ENCODE measurements at regions not wholly inside any gene's neighbourhood (a gene's known extent, or its start where the extent isn't known, plus 50 kb on each side); places are given as distances from the start of the nearest gene placed in this dataset.

DNA sequence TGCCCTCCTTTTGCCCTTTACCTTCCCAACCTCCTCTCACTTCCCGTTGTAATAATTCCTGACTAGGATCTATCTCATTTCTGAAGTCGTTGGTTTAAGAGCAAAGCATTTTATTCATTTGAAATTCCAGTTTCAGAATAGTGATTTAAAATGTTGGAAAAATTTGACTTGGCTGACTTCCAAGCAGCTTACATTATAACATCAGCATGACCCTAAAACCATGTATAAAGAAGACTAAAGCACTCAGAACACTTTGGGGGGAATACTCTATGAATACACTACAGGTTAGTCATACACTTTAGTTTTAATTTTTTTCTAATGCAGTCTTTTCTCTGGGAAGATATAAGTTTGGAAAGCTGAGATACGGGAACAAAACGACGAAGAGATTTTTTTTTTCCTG, 161.1 kb downstream of the BTG1 start:
- Histone ChIP-seq H3K9me3 (ENCODE audit: control insufficient read depth, low read length) (no peaks in the 10 kb centered on the region), H3K27ac (ENCODE audit: low read length) (no peak overlapping the region), H3K27me3 (ENCODE audit: control insufficient read depth, insufficient read depth) (no peaks in the 10 kb centered on the region), H3K4me1 (ENCODE audit: control insufficient read depth, insufficient read depth, low read length) (peaks cover 9% of the 10 kb centered on the region), H3K4me3 (ENCODE audit: low read length) (no peak overlapping the region)
- DNase-seq = no peak
- WGBS = 45% methylated on average over 5 of the region's 5 CpGs
- intact Hi-C loops (cut with DNase I) = loop anchor here in 1 of 4 donors (10.0 kb wide), 1 partner anchor 160 kb away; the partner anchor contains the start of gene BTG1
- ATAC-seq = no peak

DNA sequence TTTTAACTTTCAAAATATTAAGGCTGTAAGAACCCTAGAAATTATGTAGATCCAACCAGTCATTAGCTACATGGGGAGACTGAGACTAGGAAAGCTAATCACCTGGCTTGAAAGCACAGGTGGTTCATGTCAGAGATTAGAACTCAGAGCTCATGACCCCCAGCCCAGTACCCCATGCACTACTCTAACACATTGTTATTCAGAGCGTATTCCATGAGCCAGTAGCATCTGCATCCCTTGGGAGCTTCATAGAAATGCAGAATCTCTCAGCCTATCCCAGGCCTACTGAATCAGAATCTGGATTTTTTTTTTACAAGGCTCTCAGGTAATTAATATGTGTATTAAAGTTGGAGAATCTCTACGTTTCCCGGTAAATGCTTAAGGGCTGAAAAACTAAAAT, 161.7 kb downstream of the BTG1 start:
- WGBS = 82% methylated on average over 3 of the region's 3 CpGs
- intact Hi-C loops (cut with DNase I) = loop anchor here in 1 of 4 donors (10.0 kb wide), 1 partner anchor 161 kb away; the partner anchor contains the start of gene BTG1
- DNase-seq (no peak), ATAC-seq (no peak)
- no peaks in the 10 kb centered on the region for H3K9me3 ChIP-seq (ENCODE audit: control insufficient read depth, low read length)
- peaks cover 9% of the 10 kb centered on the region for H3K4me1 ChIP-seq (ENCODE audit: control insufficient read depth, insufficient read depth, low read length)
- no peak overlapping the region for H3K27ac ChIP-seq (ENCODE audit: low read length)
- H3K4me3 ChIP-seq (ENCODE audit: low read length) = no peak overlapping the region
- no peaks in the 10 kb centered on the region for H3K27me3 ChIP-seq (ENCODE audit: control insufficient read depth, insufficient read depth)

DNA sequence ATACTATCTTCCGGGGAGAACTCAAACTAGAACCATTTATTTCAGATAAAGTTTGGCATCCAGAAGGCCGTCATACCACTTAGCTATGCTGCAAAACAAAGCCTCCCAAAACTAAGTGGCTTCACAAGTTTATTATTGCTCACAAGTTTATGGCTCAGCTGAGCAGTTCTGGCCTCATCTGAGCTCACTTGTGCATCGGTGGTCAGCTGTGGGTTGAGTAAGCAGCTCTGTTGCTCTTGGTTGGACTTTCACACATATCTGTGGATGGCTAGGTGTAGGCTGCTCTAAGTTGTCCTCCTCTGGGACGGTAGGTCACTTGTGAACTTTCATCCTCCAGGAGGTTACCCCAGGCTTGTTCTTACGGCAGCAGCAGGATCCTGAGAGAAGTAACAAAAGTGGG, 162.7 kb downstream of the BTG1 start:
- H3K27me3 ChIP-seq (ENCODE audit: control insufficient read depth, insufficient read depth) = no peaks in the 10 kb centered on the region
- no peak overlapping the region for H3K4me3 ChIP-seq (ENCODE audit: low read length)
- H3K9me3 ChIP-seq (ENCODE audit: control insufficient read depth, low read length) = no peaks in the 10 kb centered on the region
- DNase-seq = no peak
- intact Hi-C loops (cut with DNase I) = loop anchor here in 1 of 4 donors (10.0 kb wide), 1 partner anchor 162 kb away; the partner anchor contains the start of gene BTG1
- 50% methylated on average over 5 of the region's 5 CpGs for WGBS
- H3K27ac ChIP-seq (ENCODE audit: low read length) = no peak overlapping the region
- H3K4me1 ChIP-seq (ENCODE audit: control insufficient read depth, insufficient read depth, low read length) = peaks cover 7% of the 10 kb centered on the region
- no peak for ATAC-seq

DNA sequence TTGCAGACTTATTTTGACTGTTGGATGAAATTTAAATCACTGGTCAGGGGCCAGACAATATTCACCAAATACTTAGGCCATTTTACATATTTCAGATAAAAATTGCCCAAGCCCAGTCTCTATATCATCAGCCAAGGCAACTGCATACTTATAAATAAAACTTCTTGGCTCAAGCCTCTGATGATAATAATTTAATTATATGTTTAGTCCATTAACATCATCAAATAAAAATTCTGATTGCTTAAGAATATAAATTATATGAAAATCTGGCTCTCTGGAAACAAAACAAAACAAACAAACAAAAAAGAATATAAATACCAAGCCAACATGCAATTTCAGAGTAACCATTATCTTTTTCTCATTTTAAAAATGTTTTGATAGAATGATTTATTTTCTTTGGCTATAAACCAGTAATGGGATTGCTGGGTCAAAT, 165.2 kb downstream of the BTG1 start:
- H3K4me1 ChIP-seq (ENCODE audit: control insufficient read depth, insufficient read depth, low read length) = peaks cover 2% of the 10 kb centered on the region
- H3K27ac ChIP-seq (ENCODE audit: low read length) = no peak overlapping the region
- no peaks in the 10 kb centered on the region for H3K27me3 ChIP-seq (ENCODE audit: control insufficient read depth, insufficient read depth)
- no peak overlapping the region for H3K4me3 ChIP-seq (ENCODE audit: low read length)
- DNase-seq = no peak
- ATAC-seq = peak in 1 of 2 donors; percentile 60
- intact Hi-C loops (cut with DNase I) = loop anchor here in 1 of 4 donors (10.0 kb wide), 1 partner anchor 164 kb away; the partner anchor contains the start of gene BTG1
- no peaks in the 10 kb centered on the region for H3K9me3 ChIP-seq (ENCODE audit: control insufficient read depth, low read length)

DNA sequence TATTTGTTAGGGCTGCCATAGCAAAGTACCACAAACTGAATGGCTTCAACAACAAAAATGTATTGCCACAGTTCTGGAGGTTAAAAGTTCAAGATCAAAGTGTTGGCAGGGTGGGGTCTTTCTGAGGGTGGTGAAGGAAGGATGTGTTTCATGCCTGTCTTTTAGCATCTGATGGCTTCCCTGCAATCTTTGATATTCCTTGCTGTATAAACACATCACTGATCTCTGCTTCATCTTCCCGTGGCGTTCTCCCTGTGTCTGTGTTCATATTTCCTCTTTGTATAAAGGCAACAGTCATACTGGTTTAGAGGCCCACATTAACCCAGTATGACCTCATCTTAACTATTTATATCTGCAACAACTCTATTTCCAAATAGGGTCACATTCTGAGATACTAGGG, 167.5 kb downstream of the BTG1 start:
- no peak for ATAC-seq
- 46% methylated on average over 2 of the region's 2 CpGs for WGBS
- H3K4me3 ChIP-seq (ENCODE audit: low read length) = no peak overlapping the region
- intact Hi-C loops (cut with DNase I) = no loop called here
- no peak for DNase-seq
- no peaks in the 10 kb centered on the region for H3K27me3 ChIP-seq (ENCODE audit: control insufficient read depth, insufficient read depth)
- no peaks in the 10 kb centered on the region for H3K9me3 ChIP-seq (ENCODE audit: control insufficient read depth, low read length)
- no peak overlapping the region for H3K27ac ChIP-seq (ENCODE audit: low read length)
- no peaks in the 10 kb centered on the region for H3K4me1 ChIP-seq (ENCODE audit: control insufficient read depth, insufficient read depth, low read length)

DNA sequence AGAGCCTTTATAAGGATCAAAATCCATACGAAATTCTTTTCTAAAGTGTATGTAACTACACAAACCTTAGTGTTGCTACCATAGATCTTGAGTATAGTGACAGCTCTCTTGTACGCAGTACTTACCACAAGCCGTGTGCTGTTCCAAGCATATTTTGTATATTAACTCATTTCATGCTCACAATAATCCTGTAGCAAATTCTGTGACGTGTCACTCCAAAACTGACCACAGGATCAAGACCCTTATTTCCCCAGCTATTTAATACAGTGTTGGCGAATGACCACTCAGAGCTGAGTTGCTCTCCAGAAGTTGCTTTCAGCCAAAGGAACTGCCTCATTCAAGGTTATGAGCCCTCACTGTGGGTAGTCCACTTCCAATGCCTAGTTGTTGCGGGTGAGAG, 169.8 kb downstream of the BTG1 start:
- no peaks in the 10 kb centered on the region for H3K9me3 ChIP-seq (ENCODE audit: control insufficient read depth, low read length)

DNA sequence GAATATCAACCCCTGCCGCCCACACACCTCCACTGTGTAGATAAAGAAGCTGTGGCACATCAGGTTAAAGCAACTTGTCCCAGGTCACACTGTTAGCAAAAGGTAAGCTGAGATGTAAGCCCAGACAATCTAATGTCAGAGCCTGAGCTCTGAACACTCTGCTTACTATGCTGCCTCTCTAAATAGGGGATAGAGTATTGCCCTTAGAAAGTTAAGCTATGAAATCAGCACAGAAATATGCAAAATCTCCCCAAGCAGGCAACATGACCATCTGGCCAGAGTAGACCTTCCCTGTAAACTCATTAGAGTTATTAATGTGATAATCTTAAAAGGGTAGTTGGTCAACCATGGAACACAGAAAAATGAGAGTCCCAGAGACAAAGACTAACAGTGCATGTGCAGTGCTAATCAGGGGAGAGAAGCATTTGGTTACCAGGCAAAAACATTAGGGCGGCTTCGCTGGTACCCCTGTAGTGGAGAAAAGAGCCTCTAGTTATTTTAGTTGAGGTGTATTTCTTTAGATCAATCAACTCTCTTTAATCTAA, 171.0 kb downstream of the BTG1 start:
- no peaks in the 10 kb centered on the region for H3K4me1 ChIP-seq (ENCODE audit: control insufficient read depth, insufficient read depth, low read length)
- no peak for ATAC-seq

More for the DNA sequence above, 169.8 kb downstream of the BTG1 start:
- intact Hi-C loops (cut with DNase I) = no loop called here
- DNase-seq = no peak
- H3K4me1 ChIP-seq (ENCODE audit: control insufficient read depth, insufficient read depth, low read length) = no peaks in the 10 kb centered on the region
- 95% methylated on average over 6 of the region's 6 CpGs for WGBS
- no peak overlapping the region for H3K4me3 ChIP-seq (ENCODE audit: low read length)
- no peak for ATAC-seq
- no peaks in the 10 kb centered on the region for H3K27me3 ChIP-seq (ENCODE audit: control insufficient read depth, insufficient read depth)
- H3K27ac ChIP-seq (ENCODE audit: low read length) = no peak overlapping the region

DNA sequence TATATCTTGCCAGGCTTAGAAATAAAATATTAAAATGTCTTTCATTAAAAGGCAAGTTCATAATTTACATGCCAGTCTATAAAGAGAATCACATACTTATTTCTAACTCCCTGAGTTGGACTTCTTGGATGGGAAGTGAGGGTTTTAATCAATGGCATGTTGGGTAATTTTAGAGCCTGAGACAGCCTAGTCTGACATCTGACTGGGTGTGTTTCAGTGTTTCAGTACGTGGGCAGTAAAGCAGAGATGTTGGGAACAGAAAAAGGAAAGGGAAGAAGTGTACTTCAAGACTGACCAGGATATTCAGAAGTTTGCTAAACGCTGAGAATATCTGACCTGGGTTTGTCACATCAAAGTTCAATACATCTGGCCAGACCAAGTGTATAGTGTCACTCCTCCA, 171.8 kb downstream of the BTG1 start:
- Histone ChIP-seq H3K9me3 (ENCODE audit: control insufficient read depth, low read length) (no peaks in the 10 kb centered on the region), H3K4me1 (ENCODE audit: control insufficient read depth, insufficient read depth, low read length) (no peaks in the 10 kb centered on the region), H3K27ac (ENCODE audit: low read length) (no peak overlapping the region), H3K27me3 (ENCODE audit: control insufficient read depth, insufficient read depth) (no peaks in the 10 kb centered on the region), H3K4me3 (ENCODE audit: low read length) (no peak overlapping the region)
- intact Hi-C loops (cut with DNase I) = no loop called here
- DNase-seq = no peak
- WGBS = 76% methylated on average over 2 of the region's 2 CpGs
- no peak for ATAC-seq

More for the DNA sequence above, 171.0 kb downstream of the BTG1 start:
- Histone ChIP-seq H3K9me3 (ENCODE audit: control insufficient read depth, low read length) (no peaks in the 10 kb centered on the region), H3K4me3 (ENCODE audit: low read length) (no peak overlapping the region), H3K27me3 (ENCODE audit: control insufficient read depth, insufficient read depth) (no peaks in the 10 kb centered on the region), H3K27ac (ENCODE audit: low read length) (no peak overlapping the region)
- DNase-seq = no peak
- WGBS = 93% methylated on average over 3 of the region's 3 CpGs
- intact Hi-C loops (cut with DNase I) = no loop called here

DNA sequence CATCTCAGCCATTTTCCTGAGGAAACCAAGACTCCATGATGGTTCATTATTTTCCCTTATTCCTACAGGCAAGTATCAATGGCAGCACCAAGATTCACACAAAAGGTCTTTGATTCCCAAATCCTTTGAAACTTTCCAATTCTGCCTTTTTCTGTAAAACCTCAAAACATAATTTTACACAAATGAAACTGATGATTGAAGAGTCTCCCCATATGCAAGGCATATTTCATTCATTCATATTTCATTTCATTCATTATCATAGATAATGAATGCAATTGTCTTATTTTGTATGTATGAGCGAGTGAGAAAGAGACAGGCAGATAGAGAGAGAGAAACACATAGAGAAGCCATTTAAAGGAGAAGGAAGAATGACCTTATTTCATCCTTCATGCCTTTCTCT, 172.8 kb downstream of the BTG1 start:
- H3K4me3 ChIP-seq (ENCODE audit: low read length) = no peak overlapping the region
- H3K9me3 ChIP-seq (ENCODE audit: control insufficient read depth, low read length) = no peaks in the 10 kb centered on the region
- no peaks in the 10 kb centered on the region for H3K27me3 ChIP-seq (ENCODE audit: control insufficient read depth, insufficient read depth)
- ATAC-seq (no peak), DNase-seq (no peak)
- no peak overlapping the region for H3K27ac ChIP-seq (ENCODE audit: low read length)
- H3K4me1 ChIP-seq (ENCODE audit: control insufficient read depth, insufficient read depth, low read length) = no peaks in the 10 kb centered on the region
- 98% methylated on average over 1 of the region's 1 CpG for WGBS
- intact Hi-C loops (cut with DNase I) = no loop called here

DNA sequence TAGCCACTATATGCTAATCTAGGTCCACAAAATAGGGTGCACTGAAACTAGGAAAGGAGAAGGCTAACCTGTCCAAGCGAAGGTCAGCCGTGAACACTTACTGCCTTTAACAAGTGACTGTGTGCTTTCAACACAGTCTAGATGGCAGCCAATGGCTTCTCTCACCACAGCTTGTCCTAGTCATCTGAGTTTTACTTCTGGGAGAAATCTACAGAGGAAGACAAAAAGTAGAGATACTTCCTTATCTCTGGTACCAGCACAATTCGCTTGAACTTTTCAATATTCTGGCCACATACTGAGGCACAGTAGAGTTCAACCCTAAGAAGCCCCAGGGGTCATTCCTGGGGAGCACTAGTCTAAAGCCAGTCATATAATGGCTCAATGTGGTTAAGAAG, 176.9 kb downstream of the BTG1 start:
- Histone ChIP-seq H3K27me3 (ENCODE audit: control insufficient read depth, insufficient read depth) (no peaks in the 10 kb centered on the region), H3K4me3 (ENCODE audit: low read length) (no peak overlapping the region), H3K9me3 (ENCODE audit: control insufficient read depth, low read length) (no peaks in the 10 kb centered on the region), H3K27ac (ENCODE audit: low read length) (no peak overlapping the region), H3K4me1 (ENCODE audit: control insufficient read depth, insufficient read depth, low read length) (no peaks in the 10 kb centered on the region)
- no peak for ATAC-seq
- intact Hi-C loops (cut with DNase I) = no loop called here
- WGBS = 79% methylated on average over 3 of the region's 3 CpGs
- no peak for DNase-seq

DNA sequence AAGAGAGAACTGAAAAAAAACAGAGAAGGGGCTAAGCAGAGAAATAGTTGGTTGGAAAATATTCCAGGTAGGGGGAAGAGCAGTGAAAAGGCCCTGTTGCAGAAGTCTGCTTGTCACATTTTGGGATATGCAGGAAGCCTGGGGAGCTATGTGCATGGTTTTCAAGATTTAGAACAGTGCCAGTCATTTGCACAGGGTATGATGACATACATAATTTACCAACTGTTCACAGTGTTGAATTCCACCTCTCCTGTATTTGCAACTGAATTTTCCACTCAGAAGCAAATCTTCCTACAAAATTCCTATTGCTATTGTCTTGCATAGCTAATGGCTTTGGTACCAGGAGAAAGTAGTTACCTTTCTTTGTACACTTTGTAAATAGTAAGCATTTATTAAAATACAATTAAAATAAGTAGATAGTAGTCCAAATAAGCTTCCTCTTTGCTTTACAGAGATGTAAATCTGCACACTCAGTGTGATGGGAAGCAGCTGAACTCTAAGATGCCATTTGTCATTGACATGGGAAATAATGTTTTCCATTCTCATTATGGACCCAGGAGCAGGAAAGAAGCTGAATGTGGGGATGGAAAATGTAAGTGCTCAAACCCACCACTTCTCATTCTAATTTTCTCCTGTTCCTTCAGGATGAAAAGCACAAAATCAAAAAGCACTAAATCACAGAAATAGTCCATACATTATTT, 177.4 kb downstream of the BTG1 start:
- Histone ChIP-seq H3K27me3 (ENCODE audit: control insufficient read depth, insufficient read depth) (no peaks in the 10 kb centered on the region), H3K4me1 (ENCODE audit: control insufficient read depth, insufficient read depth, low read length) (no peaks in the 10 kb centered on the region), H3K4me3 (ENCODE audit: low read length) (no peak overlapping the region), H3K27ac (ENCODE audit: low read length) (no peak overlapping the region), H3K9me3 (ENCODE audit: control insufficient read depth, low read length) (no peaks in the 10 kb centered on the region)
- no peak for ATAC-seq
- intact Hi-C loops (cut with DNase I) = no loop called here
- no peak for DNase-seq
